MG63 (cell line): ENCODE measurements at regions not wholly inside any gene's neighbourhood (a gene's known extent, or its start where the extent isn't known, plus 50 kb on each side); places are given as distances from the start of the nearest gene placed in this dataset.
"Not testable (repeated sequence)": the region's sequence is repeated elsewhere in the genome, so short reads cannot be mapped to it uniquely, and the experiment has no call there.

ENCODE experiments used
- DNase-seq: peaks from one replicate; pipeline ENCODE4 v3.0.0-alpha.2; 2020
- H3K27me3 ChIP-seq: fragments of 250-450 bp; sonication (Bioruptor Pico); 2 replicates; pipeline ENCODE4 v1.5.1; 2020; ENCODE audit warnings: mild to moderate bottlenecking, moderate library complexity
- H3K36me3 ChIP-seq: fragments of 250-450 bp; sonication (Bioruptor Pico); 2 replicates; pipeline ENCODE4 v1.5.1; 2020; ENCODE audit warnings: mild to moderate bottlenecking, moderate library complexity
- H3K4me3 ChIP-seq: fragments of 250-450 bp; sonication (Bioruptor Pico); 2 replicates; pipeline ENCODE4 v1.5.1; 2020; ENCODE audit warnings: mild to moderate bottlenecking, moderate library complexity
- H3K9me3 ChIP-seq: fragments of 250-450 bp; sonication (Bioruptor Pico); 2 replicates; pipeline ENCODE4 v1.5.1; 2020; ENCODE audit warnings: mild to moderate bottlenecking, moderate library complexity

GRCh38 chr4:31007858-31008257 is 287.7 kb downstream of the PCDH7 start:
- H3K9me3 ChIP-seq, result no peaks in the 10 kb centered on the region
- DNase-seq, result no peak
- no peaks in the 10 kb centered on the region for H3K36me3 ChIP-seq
- no peak overlapping the region for H3K4me3 ChIP-seq
- no peaks in the 10 kb centered on the region for H3K27me3 ChIP-seq

- no peak for DNase-seq
- Histone ChIP-seq H3K4me3 (no peak overlapping the region), H3K9me3 (no peaks in the 10 kb centered on the region)
These were observed 289.8 kb downstream of the PCDH7 start for GRCh38 chr4:31009926-31010325.

DNA sequence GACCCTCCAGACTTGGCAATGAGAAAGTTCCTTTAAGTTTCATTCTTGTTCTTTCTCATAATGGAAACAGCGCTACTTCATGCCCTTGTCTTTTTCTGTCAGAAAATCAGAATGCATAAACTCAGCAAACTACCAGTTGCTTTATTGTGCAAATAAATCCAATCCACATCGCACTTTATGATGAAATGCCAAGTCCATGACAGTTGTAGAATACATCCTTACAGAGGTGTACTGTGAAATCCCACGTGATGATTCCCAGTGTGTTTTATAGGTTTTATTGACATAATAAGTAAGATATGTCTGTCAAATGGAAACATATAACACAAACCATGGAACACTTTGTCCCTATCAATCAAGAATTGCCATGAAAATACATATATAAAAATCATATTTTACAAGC is 295.0 kb downstream of the PCDH7 start:
- Histone ChIP-seq H3K36me3 (no peaks in the 10 kb centered on the region), H3K27me3 (no peaks in the 10 kb centered on the region), H3K9me3 (no peaks in the 10 kb centered on the region), H3K4me3 (no peak overlapping the region)
- no peak for DNase-seq

More at GRCh38 chr4:31009926-31010325, 289.8 kb downstream of the PCDH7 start:
- Histone ChIP-seq H3K36me3 (no peaks in the 10 kb centered on the region), H3K27me3 (no peaks in the 10 kb centered on the region)

- no peak for DNase-seq
- no peaks in the 10 kb centered on the region for H3K36me3 ChIP-seq
- no peaks in the 10 kb centered on the region for H3K9me3 ChIP-seq
- H3K4me3 ChIP-seq, result no peak overlapping the region
- H3K27me3 ChIP-seq, result no peaks in the 10 kb centered on the region
These were observed 296.3 kb downstream of the PCDH7 start for GRCh38 chr4:31016322-31017061.

GRCh38 chr4:31020363-31020762 is 300.2 kb downstream of the PCDH7 start:
- DNase-seq, result no peak
- Histone ChIP-seq H3K9me3 (no peaks in the 10 kb centered on the region), H3K27me3 (no peaks in the 10 kb centered on the region), H3K36me3 (no peaks in the 10 kb centered on the region), H3K4me3 (no peak overlapping the region)

DNA sequence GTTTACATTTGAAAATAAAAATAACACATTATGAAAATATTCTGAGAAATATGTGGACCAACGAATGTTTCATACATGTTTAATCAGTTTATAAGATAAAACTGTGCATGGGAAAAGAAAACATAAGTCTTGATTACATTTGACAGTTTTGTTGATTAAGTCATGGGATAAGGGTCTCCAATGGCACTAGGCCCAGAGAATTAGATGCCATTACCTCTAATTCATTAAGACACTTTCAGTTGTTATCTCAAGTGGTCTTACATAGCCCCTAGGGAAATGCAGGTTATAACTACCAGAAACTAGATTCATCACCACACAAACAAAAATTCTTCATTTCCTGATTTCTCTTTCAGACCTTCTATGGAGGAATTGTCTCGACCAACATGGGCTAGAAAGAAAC is 300.8 kb downstream of the PCDH7 start:
- H3K36me3 ChIP-seq, result no peaks in the 10 kb centered on the region
- no peaks in the 10 kb centered on the region for H3K27me3 ChIP-seq
- DNase-seq, result no peak

GRCh38 chr4:31022702-31023101 is 302.5 kb downstream of the PCDH7 start:
- H3K4me3 ChIP-seq, result no peak overlapping the region
- no peaks in the 10 kb centered on the region for H3K36me3 ChIP-seq
- no peaks in the 10 kb centered on the region for H3K27me3 ChIP-seq
- no peak for DNase-seq
- H3K9me3 ChIP-seq, result no peaks in the 10 kb centered on the region

More for the DNA sequence above, 300.8 kb downstream of the PCDH7 start:
- Histone ChIP-seq H3K9me3 (no peaks in the 10 kb centered on the region), H3K4me3 (no peak overlapping the region)

DNA sequence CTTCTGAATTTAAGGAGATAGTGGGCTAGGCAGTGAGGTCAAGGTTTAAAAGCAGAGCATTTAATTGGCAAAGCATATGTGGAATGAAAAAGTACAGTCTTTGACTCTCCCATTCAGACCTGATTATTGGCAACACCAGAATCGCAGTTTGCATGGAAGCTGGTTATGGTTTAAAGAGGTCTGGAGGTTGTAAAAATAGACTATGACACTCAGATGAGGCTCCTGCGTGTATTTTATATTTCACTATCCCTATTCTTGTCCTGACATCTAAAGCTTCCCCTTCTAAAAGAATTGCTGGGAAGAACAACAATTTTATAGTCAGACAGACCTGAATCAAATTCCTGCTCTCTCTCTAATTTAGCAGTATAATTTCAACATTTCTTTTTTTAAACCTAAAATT is 302.9 kb downstream of the PCDH7 start:
- Histone ChIP-seq H3K36me3 (no peaks in the 10 kb centered on the region), H3K27me3 (no peaks in the 10 kb centered on the region), H3K4me3 (no peak overlapping the region), H3K9me3 (no peaks in the 10 kb centered on the region)
- no peak for DNase-seq

DNA sequence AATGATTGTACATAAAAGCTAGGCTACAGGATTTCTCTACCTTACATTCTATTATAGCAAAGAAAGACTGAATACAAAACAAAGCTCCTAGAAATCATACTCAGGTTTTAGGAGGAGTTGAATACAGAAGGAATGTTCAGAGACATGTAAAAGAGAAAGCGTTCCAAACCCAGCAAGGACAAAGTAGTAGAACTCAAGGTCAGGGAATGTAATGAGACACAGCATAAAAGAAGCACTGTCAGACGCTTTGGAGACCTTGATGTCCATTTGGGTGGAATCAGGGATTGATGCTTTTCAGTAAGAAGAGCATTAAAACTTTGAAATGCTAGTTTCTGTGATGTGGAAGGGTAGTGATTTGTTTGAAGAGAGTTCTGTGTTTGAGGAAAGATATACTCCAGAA is 303.6 kb downstream of the PCDH7 start:
- DNase-seq, result no peak
- Histone ChIP-seq H3K4me3 (no peak overlapping the region), H3K36me3 (no peaks in the 10 kb centered on the region)

DNA sequence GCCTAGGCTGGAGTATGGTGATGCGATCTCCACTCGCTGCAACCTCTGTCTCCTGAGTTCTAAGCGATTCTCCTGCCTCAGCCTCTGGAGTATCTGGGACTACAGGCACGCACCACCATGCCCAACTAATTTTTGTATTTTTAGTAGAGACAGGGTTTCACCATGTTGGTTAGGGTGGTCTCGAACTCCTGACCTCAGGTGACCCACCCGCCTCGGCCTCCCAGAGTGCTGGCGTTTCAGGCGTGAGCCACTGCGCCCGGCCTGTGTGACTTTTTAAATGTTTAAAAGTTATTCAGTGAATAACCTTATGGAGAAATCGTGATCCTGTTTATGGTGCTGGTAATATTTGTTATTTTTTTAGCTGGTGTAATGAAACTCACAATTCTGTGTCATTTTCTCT is 304.6 kb downstream of the PCDH7 start:
- not testable (repeated sequence) for H3K9me3 ChIP-seq, DNase-seq, H3K36me3 ChIP-seq, H3K4me3 ChIP-seq, H3K27me3 ChIP-seq

More for the DNA sequence above, 303.6 kb downstream of the PCDH7 start:
- H3K27me3 ChIP-seq, result no peaks in the 10 kb centered on the region
- no peaks in the 10 kb centered on the region for H3K9me3 ChIP-seq

DNA sequence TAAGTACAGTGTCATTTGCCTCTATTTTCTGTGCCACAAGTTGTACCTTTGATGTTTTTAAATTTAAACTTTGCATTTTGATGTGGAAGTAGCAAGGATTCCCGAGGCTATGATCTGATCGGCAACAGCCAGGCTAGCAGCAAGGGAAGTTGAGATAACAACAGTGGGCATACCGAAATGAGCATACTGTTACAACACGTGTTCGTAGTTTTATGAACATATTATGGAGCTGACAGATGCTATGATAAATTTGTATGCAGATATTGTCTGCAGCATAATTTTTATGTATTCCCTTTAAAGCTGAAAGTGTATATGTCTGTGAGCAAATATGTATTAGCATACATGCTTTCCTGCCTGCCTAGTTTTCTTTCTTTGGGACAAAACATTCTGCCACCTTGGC is 306.1 kb downstream of the PCDH7 start:
- Histone ChIP-seq H3K4me3 (no peak overlapping the region), H3K36me3 (no peaks in the 10 kb centered on the region), H3K9me3 (no peaks in the 10 kb centered on the region), H3K27me3 (no peaks in the 10 kb centered on the region)
- DNase-seq, result no peak

GRCh38 chr4:31034550-31034949 is 314.4 kb downstream of the PCDH7 start:
- no peak for DNase-seq
- no peaks in the 10 kb centered on the region for H3K36me3 ChIP-seq
- no peaks in the 10 kb centered on the region for H3K9me3 ChIP-seq

GRCh38 chr4:31035761-31036160 is 315.6 kb downstream of the PCDH7 start:
- Histone ChIP-seq H3K27me3 (no peaks in the 10 kb centered on the region), H3K36me3 (no peaks in the 10 kb centered on the region), H3K9me3 (no peaks in the 10 kb centered on the region), H3K4me3 (no peak overlapping the region)
- no peak for DNase-seq

More at GRCh38 chr4:31034550-31034949, 314.4 kb downstream of the PCDH7 start:
- no peaks in the 10 kb centered on the region for H3K27me3 ChIP-seq
- H3K4me3 ChIP-seq, result no peak overlapping the region

DNA sequence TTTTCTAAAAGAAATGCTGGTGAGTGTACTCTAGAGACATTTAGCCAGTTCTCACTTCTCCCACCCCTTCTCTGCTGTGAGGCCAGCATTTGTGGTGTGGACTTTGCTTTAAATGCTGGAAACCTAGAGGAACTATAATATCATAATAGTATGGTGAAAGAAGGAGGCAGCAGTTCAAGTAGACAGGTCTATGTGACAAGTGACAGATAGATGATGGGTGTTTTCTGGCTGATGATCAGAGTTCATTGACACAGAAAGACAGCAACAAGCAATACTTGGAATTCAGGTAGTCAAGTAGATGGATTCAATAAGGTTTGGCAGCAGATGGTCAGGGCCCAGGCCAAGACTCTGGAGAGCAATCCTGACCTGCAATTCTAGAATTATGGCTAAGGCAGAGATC is 317.5 kb downstream of the PCDH7 start:
- Histone ChIP-seq H3K27me3 (no peaks in the 10 kb centered on the region), H3K9me3 (no peaks in the 10 kb centered on the region), H3K36me3 (no peaks in the 10 kb centered on the region), H3K4me3 (no peak overlapping the region)
- DNase-seq, result no peak

- H3K9me3 ChIP-seq, result no peaks in the 10 kb centered on the region
- H3K27me3 ChIP-seq, result no peaks in the 10 kb centered on the region
- H3K4me3 ChIP-seq, result no peak overlapping the region
- no peaks in the 10 kb centered on the region for H3K36me3 ChIP-seq
- DNase-seq, result no peak
These were observed 319.2 kb downstream of the PCDH7 start for GRCh38 chr4:31039382-31039781.

GRCh38 chr4:31040106-31040505 is 319.9 kb downstream of the PCDH7 start:
- Histone ChIP-seq H3K27me3 (no peaks in the 10 kb centered on the region), H3K4me3 (no peak overlapping the region), H3K9me3 (no peaks in the 10 kb centered on the region), H3K36me3 (no peaks in the 10 kb centered on the region)
- no peak for DNase-seq

DNA sequence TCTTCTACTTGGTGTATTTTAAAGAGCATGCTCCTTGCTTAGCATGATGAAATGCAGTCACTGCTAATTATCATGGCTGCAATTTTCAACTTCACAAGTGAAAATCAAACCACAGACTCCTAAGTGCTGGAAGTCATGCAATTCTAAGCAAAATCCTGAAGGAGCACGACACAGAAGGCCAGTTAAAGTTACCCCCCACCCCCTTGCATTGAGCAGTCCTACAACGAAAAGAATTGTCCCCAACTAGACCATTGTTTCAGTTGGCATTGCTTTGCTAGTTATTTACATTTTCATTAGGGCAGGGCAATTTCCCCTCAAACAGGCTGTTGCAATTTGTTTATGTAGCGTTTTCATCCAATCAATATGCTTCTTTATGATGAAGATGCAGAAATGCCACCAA is 321.2 kb downstream of the PCDH7 start:
- no peaks in the 10 kb centered on the region for H3K27me3 ChIP-seq
- DNase-seq, result no peak
- no peaks in the 10 kb centered on the region for H3K9me3 ChIP-seq
- no peaks in the 10 kb centered on the region for H3K36me3 ChIP-seq
- no peak overlapping the region for H3K4me3 ChIP-seq

DNA sequence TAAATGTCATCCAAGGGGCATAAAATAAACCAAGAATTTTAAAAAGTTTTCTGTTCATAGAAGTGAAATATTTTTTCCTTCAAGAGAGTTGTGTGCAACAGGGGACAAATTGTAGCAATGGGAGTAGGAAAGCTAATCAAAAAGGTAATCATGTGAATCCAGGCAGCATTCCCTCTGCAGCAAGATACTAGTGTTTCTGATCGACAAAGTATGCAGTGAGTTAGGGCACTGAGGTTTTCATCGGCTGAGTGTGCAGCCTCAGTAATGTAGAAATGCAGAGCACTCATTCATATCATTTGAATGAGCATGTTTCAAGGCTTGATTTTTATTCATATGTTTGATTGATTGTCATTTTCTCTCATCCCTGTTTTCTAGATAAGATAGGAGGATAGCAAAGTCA is 321.7 kb downstream of the PCDH7 start:
- DNase-seq, result no peak
- H3K4me3 ChIP-seq, result no peak overlapping the region
- H3K36me3 ChIP-seq, result no peaks in the 10 kb centered on the region
- H3K9me3 ChIP-seq, result no peaks in the 10 kb centered on the region
- no peaks in the 10 kb centered on the region for H3K27me3 ChIP-seq
